K562 (cell line): ENCODE measurements at regions not wholly inside any gene's neighbourhood (a gene's known extent, or its start where the extent isn't known, plus 50 kb on each side); places are given as distances from the start of the nearest gene placed in this dataset.

Experiments
- ATAC-seq: fragments of 200-7000 bp; cut with Tn5 transposase; 3 replicates; pipeline ENCODE4 v1.9.1; 2020; ENCODE audit warnings: moderate library complexity
- BruUV-seq: library from RNA; stranded (reverse); fragments of 400-500 nt; replicated peaks from 2 replicates; lab custom pipeline; 2021; lab: Mats Ljungman, UMichigan
- CTCF ChIA-PET: fragments of 300-600 bp; formaldehyde crosslinking; extraction: SDS; loops from one replicate; lab custom pipeline; 2021; ENCODE audit warnings: low intra/inter-chr PET ratio; lab: Yijun Ruan, JAX
- POLR2A ChIA-PET: fragments of 300-600, 350-650 bp; sonication (Branson Sonifier 250); formaldehyde crosslinking; extraction: SDS; loops from one replicate; lab custom pipeline; 2021; ENCODE audit warnings: antibody characterized with exemption, inconsistent platforms; lab: Yijun Ruan, JAX
- DNase-seq, 4 experiments: peaks; one replicate each; pipeline versions ENCODE4 v3.0.0 to v3.0.0-alpha.2; 2011 to 2018; ENCODE audit warnings: low spot score in 3 of 4, mixed read lengths in 3 of 4; ENCODE audit errors: extremely low read depth in 1 of 4
- FAIRE-seq: peaks from 2 replicates; lab custom pipeline; 2011; peaks lifted over from hg19 to GRCh38; lab: Jason Lieb, UNC
- H2AFZ ChIP-seq: 2 replicates; pipeline ENCODE4 v1.6.0; 2011; ENCODE audit warnings: low read depth, low read length, control low read depth, inconsistent platforms
- H3K27ac ChIP-seq: fragments of 200-600 bp; 3 replicates; pipeline ENCODE4 v1.8.0; 2011; ENCODE audit warnings: low read depth, mild to moderate bottlenecking, control low read depth, inconsistent platforms, low read length, moderate library complexity, mixed read lengths; ENCODE audit errors: extremely low read depth
- H3K27me3 ChIP-seq, 2 experiments: fragments of 300-600 bp in 1 of 2; 2 replicates in 1 of 2; 3 replicates in 1 of 2; pipeline versions ENCODE4 v1.6.0 to v1.8.0; 2011; ENCODE audit warnings: inconsistent platforms in 2 of 2, low read length in 2 of 2, mild to moderate bottlenecking in 1 of 2, mixed read lengths in 1 of 2, moderate library complexity in 1 of 2; ENCODE audit not compliant: control insufficient read depth in 2 of 2, insufficient read depth in 2 of 2
- H3K36me3 ChIP-seq: fragments of 300-600 bp; 3 replicates; pipeline ENCODE4 v1.8.0; 2011; ENCODE audit warnings: mild to moderate bottlenecking, low read length, inconsistent platforms; ENCODE audit not compliant: control insufficient read depth, insufficient read depth
- H3K4me1 ChIP-seq, 2 experiments: fragments of 200-600 bp in 1 of 2; replicated peaks in 1 of 2; 2 replicates in 1 of 2; 3 replicates in 1 of 2; pipeline versions ENCODE4 v1.5.1 to v1.8.0; 2011; ENCODE audit warnings: inconsistent platforms in 2 of 2, low read length in 2 of 2, mild to moderate bottlenecking in 1 of 2, mixed read lengths in 1 of 2, moderate library complexity in 1 of 2; ENCODE audit not compliant: control insufficient read depth in 2 of 2, insufficient read depth in 2 of 2
- H3K4me2 ChIP-seq: 2 replicates; pipeline ENCODE4 v1.6.1; 2011; ENCODE audit warnings: low read length, control low read depth, inconsistent platforms, mixed read lengths; ENCODE audit not compliant: insufficient read depth
- H3K4me3 ChIP-seq: fragments of 200-600 bp; sonication (generic), shearing (Covaris generic); 2 replicates; pipeline ENCODE4 v1.5.1; 2016; ENCODE audit warnings: control low read depth, inconsistent platforms
- H3K79me2 ChIP-seq: fragments of 200-600 bp; 3 replicates; pipeline ENCODE4 v1.8.0; 2011; ENCODE audit warnings: low read length, inconsistent platforms; ENCODE audit not compliant: control insufficient read depth, insufficient read depth
- H3K9ac ChIP-seq, 2 experiments: 2 replicates each; pipeline versions ENCODE4 v1.6.0 to v1.6.1; 2011; ENCODE audit warnings: low read depth in 2 of 2, low read length in 2 of 2, control low read depth in 1 of 2, inconsistent platforms in 1 of 2, mild to moderate bottlenecking in 1 of 2, mixed read lengths in 1 of 2; ENCODE audit not compliant: insufficient read depth in 1 of 2
- H3K9me1 ChIP-seq: one replicate; pipeline ENCODE4 v1.6.0; 2011; ENCODE audit warnings: inconsistent platforms, mild to moderate bottlenecking, low read length, moderate library complexity; ENCODE audit not compliant: control insufficient read depth, insufficient read depth
- H3K9me3 ChIP-seq: replicated peaks from 2 replicates; pipeline ENCODE4 v1.5.1; 2011; ENCODE audit warnings: low read depth, low read length, inconsistent platforms; ENCODE audit not compliant: control insufficient read depth, insufficient read depth
- H4K20me1 ChIP-seq: replicated peaks from 2 replicates; pipeline ENCODE4 v1.6.1; 2011; ENCODE audit warnings: low read length, inconsistent platforms, mixed read lengths; ENCODE audit not compliant: control insufficient read depth, insufficient read depth
- BACH1 ChIP-seq: fragments of 200-800 bp; sonication (Bioruptor generic); IDR thresholded peaks from 2 replicates; pipeline ENCODE4 v1.6.1; 2016; ENCODE audit warnings: missing genetic modification characterization, missing compliant biosample characterization
- CBX3 ChIP-seq, 2 experiments: IDR thresholded peaks; 1 replicate in 1 of 2; 2 replicates in 1 of 2; pipeline ENCODE4 v1.6.1; 2012; ENCODE audit warnings: inconsistent platforms in 2 of 2, low read length in 2 of 2, borderline replicate concordance in 1 of 2, control low read depth in 1 of 2
- CTCFL ChIP-seq: IDR thresholded peaks from 2 replicates; pipeline ENCODE4 v1.6.1; 2011; ENCODE audit warnings: borderline replicate concordance, low read depth, mild to moderate bottlenecking, moderate library complexity, low read length; ENCODE audit not compliant: insufficient read depth, poor library complexity, severe bottlenecking
- EWSR1 ChIP-seq: fragments of 450-650 bp; IDR thresholded peaks from 2 replicates; pipeline ENCODE4 v1.6.1; 2018; ENCODE audit warnings: borderline replicate concordance, mild to moderate bottlenecking, low read depth, moderate library complexity; ENCODE audit not compliant: partially characterized antibody
- FOS ChIP-seq: IDR thresholded peaks from 3 replicates; pipeline ENCODE4 v1.6.1; 2011; ENCODE audit not compliant: insufficient read length; ENCODE audit errors: extremely low read depth
- GTF2F1 ChIP-seq: IDR thresholded peaks from 2 replicates; pipeline ENCODE4 v1.6.1; 2011; ENCODE audit warnings: low read depth, low read length, improper control_type of control experiment
- MBD1 ChIP-seq: fragments of 250-450 bp; sonication (Bioruptor Pico); IDR thresholded peaks from 2 replicates; pipeline ENCODE4 v1.8.0; 2022; ENCODE audit warnings: inconsistent platforms
- MIER1 ChIP-seq: fragments of 450-650 bp; IDR thresholded peaks from 2 replicates; pipeline ENCODE4 v1.6.1; 2016; ENCODE audit warnings: antibody characterized with exemption, mild to moderate bottlenecking, low read depth
- NCOA1 ChIP-seq: fragments of 450-650 bp; IDR thresholded peaks from 2 replicates; pipeline ENCODE4 v1.6.1; 2016; ENCODE audit warnings: low read depth
- NR4A1 ChIP-seq, 2 experiments: fragments of 250-450 bp in 1 of 2; fragments of 450-650 bp in 1 of 2; sonication (Bioruptor Pico) in 1 of 2; IDR thresholded peaks; 2 replicates each; pipeline versions ENCODE4 v1.4.0 to v1.6.1; 2016 to 2020; ENCODE audit warnings: mild to moderate bottlenecking in 2 of 2, missing compliant biosample characterization in 1 of 2, missing genetic modification characterization in 1 of 2, moderate library complexity in 1 of 2
- POLR3A ChIP-seq: IDR thresholded peaks from 2 replicates; pipeline ENCODE4 v1.6.1; 2011; ENCODE audit warnings: borderline replicate concordance, mild to moderate bottlenecking, moderate library complexity; ENCODE audit not compliant: insufficient read length, insufficient read depth; ENCODE audit errors: extremely low read depth
- PRMT5 ChIP-seq: sonication (generic); formaldehyde crosslinking; IDR thresholded peaks from 2 replicates; pipeline ENCODE4 v1.5.0; 2020; ENCODE audit warnings: missing genetic modification reagents
- RBBP5 ChIP-seq: fragments of 200-600 bp; sonication (generic); IDR thresholded peaks from 2 replicates; pipeline ENCODE4 v1.6.1; 2012; ENCODE audit warnings: borderline replicate concordance, mild to moderate bottlenecking, low read length, control low read depth, inconsistent platforms; ENCODE audit not compliant: insufficient read depth, poor library complexity, severe bottlenecking
- ZNF184 ChIP-seq: sonication (generic); formaldehyde crosslinking; IDR thresholded peaks from 2 replicates; pipeline ENCODE4 v1.5.0; 2020; ENCODE audit warnings: missing genetic modification reagents
- ZNF197 ChIP-seq: fragments of 200-800 bp; sonication (Bioruptor generic); IDR thresholded peaks from 2 replicates; pipeline ENCODE4 v1.6.1; 2016; ENCODE audit warnings: low read depth, missing genetic modification characterization, missing compliant biosample characterization
- ZNF311 ChIP-seq: fragments of 250-450 bp; sonication (Bioruptor Pico); IDR thresholded peaks from 2 replicates; pipeline ENCODE4 v1.4.0; 2020; ENCODE audit warnings: mild to moderate bottlenecking, moderate library complexity
- ZNF586 ChIP-seq: fragments of 450-650 bp; formaldehyde crosslinking; conservative IDR thresholded peaks from 2 replicates; pipeline ENCODE4 v1.4.0; 2020; ENCODE audit warnings: mild to moderate bottlenecking, moderate library complexity
- ZNF75A ChIP-seq: fragments of 450-650 bp; formaldehyde crosslinking; IDR thresholded peaks from 2 replicates; pipeline ENCODE4 v1.4.0; 2020; ENCODE audit warnings: mild to moderate bottlenecking
- WGBS: fragments of 100-300 bp; shearing (Covaris generic); methylation state at CpG from one replicate; pipeline ENCODE4 v1.1.6; 2016; ENCODE audit warnings: low coverage, mixed read lengths; ENCODE audit not compliant: insufficient coverage; ENCODE audit errors: missing lambda C conversion rate; 5-methylcytosine and 5-hydroxymethylcytosine counted together
- in situ Hi-C: fragments of 300-500 bp; cut with MboI; formaldehyde crosslinking; loops from 4 replicates; pipeline ENCODE4 v1.15.0; 2018; ENCODE audit warnings: inconsistent platforms, mixed read lengths
- intact Hi-C: fragments of 100-400 bp; cut with micrococcal nuclease; formaldehyde crosslinking; loops from 2 replicates; pipeline ENCODE4 v1.14.2; 2022

GRCh38 chr15:31434275-31434587 lies 107.6 kb downstream of the KLF13 start:
- no peaks in the 10 kb centered on the region for H3K9me1 ChIP-seq
- no peaks in the 10 kb centered on the region for H4K20me1 ChIP-seq
- no TSS peak for BruUV-seq
- H3K4me3 ChIP-seq, result no peak overlapping the region
- H3K4me1 ChIP-seq, result peaks cover 5 to 8% of the 10 kb centered on the region in 2 experiments; a peak in 4 of 5 replicates
- no peak overlapping the region for H3K4me2 ChIP-seq
- H3K9me3 ChIP-seq, result no peaks in the 10 kb centered on the region
- ATAC-seq (no peak), FAIRE-seq (no peak), DNase-seq (no peak)
- H3K36me3 ChIP-seq, result no peaks in the 10 kb centered on the region
- TF ChIP-seq NCOA1, result no peak
- TF ChIP-seq MIER1, result no peak
- no peak for TF ChIP-seq POLR3A
- TF ChIP-seq BACH1 (tag), result no peak
- TF ChIP-seq RBBP5, result no peak
- TF ChIP-seq FOS, result no peak
- no peak for TF ChIP-seq CTCFL
- TF ChIP-seq ZNF311 (CRISPR knock-in tag), result no peak
- TF ChIP-seq MBD1 (CRISPR knock-in tag), result no peak
- no peak for TF ChIP-seq CBX3 (IDR thresholded peaks at IDR 0.05; ENCODE audit: borderline replicate concordance in 1 of 2, low read length in 2 of 2)
- no peak for TF ChIP-seq NR4A1 (CRISPR knock-in tag; IDR thresholded peaks at IDR 0.05)
- no peak for TF ChIP-seq NR4A1 (tag; IDR thresholded peaks at IDR 0.05)
- TF ChIP-seq PRMT5 (CRISPR knock-in tag), result no peak
- no peak for TF ChIP-seq GTF2F1
- TF ChIP-seq ZNF184 (CRISPR knock-in tag), result no peak
- no peak for TF ChIP-seq ZNF586
- TF ChIP-seq EWSR1, result no peak
- TF ChIP-seq ZNF75A (CRISPR knock-in tag), result no peak
- TF ChIP-seq ZNF197 (CRISPR knock-in tag), result no peak
- peaks cover 12 to 26% of the 10 kb centered on the region in 2 experiments; a peak in 2 of 5 replicates for H3K27me3 ChIP-seq
- H3K27ac ChIP-seq, result no peak overlapping the region
- ChIA-PET POLR2A (interaction anchor here (0.9 to 1.1 kb wide), 2 partner anchors 11 to 232 kb away, joined by 3 read pairs; no protein-coding TSS in a partner anchor), CTCF (interaction anchor here (2.0 kb wide), 1 partner anchor 234 kb away, joined by 10 read pairs; no protein-coding TSS in a partner anchor)
- no peaks in the 10 kb centered on the region for H3K79me2 ChIP-seq
- no peak overlapping the region for H2AFZ ChIP-seq
- intact Hi-C loops, result loop anchor here (2.0 to 10.0 kb wide), 2 partner anchors 69 to 541 kb away; no protein-coding TSS in a partner anchor
- in situ Hi-C loops, result no loop called here
- H3K9ac ChIP-seq, result no peak overlapping the region
- WGBS, result 9% methylated on average over 3 of the region's 3 CpGs
